Hematopoietic multipotent progenitor cell treated with erythropoietin and hydrocortisone succinate and interleukin-3 and kit ligand, for 17 days (in vitro differentiated cells): ENCODE measurements at regions not wholly inside any gene's neighbourhood (a gene's known extent, or its start where the extent isn't known, plus 50 kb on each side); places are given as distances from the start of the nearest gene placed in this dataset.

Experiments
- DNase-seq: peaks from one replicate; pipeline ENCODE4 v3.0.0-alpha.2; 2015; ENCODE audit warnings: low spot score

GRCh38 chr22:27573280-27574001 is 228.1 kb downstream of the MN1 start:
- DNase-seq: no peak

GRCh38 chr22:27574002-27574366 is 227.6 kb downstream of the MN1 start:
- DNase-seq: no peak

- DNase-seq: no peak
Measured at GRCh38 chr22:27574651-27575050, 226.9 kb downstream of the MN1 start.

- DNase-seq: no peak
Measured at GRCh38 chr22:27575348-27575747, 226.2 kb downstream of the MN1 start.

- no peak for DNase-seq
Measured at GRCh38 chr22:27576413-27576812, 225.1 kb downstream of the MN1 start.

GRCh38 chr22:27576815-27577573 is 224.6 kb downstream of the MN1 start:
- no peak for DNase-seq

- no peak for DNase-seq
Measured at GRCh38 chr22:27577574-27577969, 224.0 kb downstream of the MN1 start.

GRCh38 chr22:27578937-27579617 is 222.5 kb downstream of the MN1 start:
- DNase-seq: no peak

GRCh38 chr22:27580311-27580897 is 221.2 kb downstream of the MN1 start:
- no peak for DNase-seq

GRCh38 chr22:27581236-27581635 is 220.3 kb downstream of the MN1 start:
- DNase-seq: no peak

- DNase-seq: no peak
Measured at GRCh38 chr22:27581688-27582087, 219.9 kb downstream of the MN1 start.

- no peak for DNase-seq
Measured at GRCh38 chr22:27583856-27584255, 217.7 kb downstream of the MN1 start.

GRCh38 chr22:27585141-27585540 is 216.4 kb downstream of the MN1 start:
- DNase-seq: no peak

- DNase-seq: no peak
Measured at GRCh38 chr22:27588268-27588667, 213.3 kb downstream of the MN1 start.

- DNase-seq: no peak
Measured at GRCh38 chr22:27588915-27589314, 212.6 kb downstream of the MN1 start.

GRCh38 chr22:27591060-27591459 is 210.5 kb downstream of the MN1 start:
- no peak for DNase-seq

GRCh38 chr22:27593378-27593777 is 208.2 kb downstream of the MN1 start:
- DNase-seq: no peak

GRCh38 chr22:27594020-27594419 is 207.5 kb downstream of the MN1 start:
- DNase-seq: no peak

- no peak for DNase-seq
Measured at GRCh38 chr22:27594474-27595134, 207.0 kb downstream of the MN1 start.

- no peak for DNase-seq
Measured at GRCh38 chr22:27596133-27596870, 205.3 kb downstream of the MN1 start.

GRCh38 chr22:27597703-27598444 is 203.7 kb downstream of the MN1 start:
- no peak for DNase-seq
